IMR-90 (cell line): ENCODE measurements at regions not wholly inside any gene's neighbourhood (a gene's known extent, or its start where the extent isn't known, plus 50 kb on each side); places are given as distances from the start of the nearest gene placed in this dataset.
A peak's percentile ranks its signal among the peaks of the same experiment; 100 is the strongest.

Experiments
- ATAC-seq: fragments of 200-7000 bp; cut with Tn5 transposase; 2 replicates; pipeline ENCODE4 v1.9.1; 2020; ENCODE audit warnings: low read depth, mild to moderate bottlenecking, moderate library complexity
- BruUV-seq: library from RNA; stranded (reverse); fragments of 400-500 nt; replicated peaks from 2 replicates; lab custom pipeline; 2021; lab: Mats Ljungman, UMichigan
- CTCF ChIA-PET: fragments of 300-600 bp; formaldehyde crosslinking; extraction: SDS; loops from one replicate; lab custom pipeline; 2021; ENCODE audit warnings: antibody characterized with exemption; lab: Yijun Ruan, JAX
- POLR2A ChIA-PET: fragments of 300-600 bp; sonication (Branson Sonifier 250); formaldehyde crosslinking; loops from one replicate; lab custom pipeline; 2022; ENCODE audit warnings: antibody characterized with exemption; ENCODE audit not compliant: unreplicated experiment; lab: Charles Lee
- DNase-seq: peaks from one replicate; pipeline ENCODE4 v3.0.0; 2013
- H2AFZ ChIP-seq: replicated peaks from 2 replicates; pipeline ENCODE3; 2013; ENCODE audit warnings: low read length, mild to moderate bottlenecking; ENCODE audit not compliant: poor library complexity
- H2AK5ac ChIP-seq: 2 replicates; pipeline ENCODE4 v1.6.1; 2013; ENCODE audit warnings: low read depth, low read length, inconsistent platforms
- H2AK9ac ChIP-seq: replicated peaks from 2 replicates; pipeline ENCODE3; 2013; ENCODE audit warnings: mild to moderate bottlenecking, low read depth, low read length, moderate library complexity; ENCODE audit not compliant: poor library complexity
- H2BK120ac ChIP-seq: 2 replicates; pipeline ENCODE4 v1.6.1; 2013; ENCODE audit warnings: low read depth, low read length, inconsistent platforms
- H2BK15ac ChIP-seq: 3 replicates; pipeline ENCODE4 v1.6.1; 2013; ENCODE audit warnings: low read depth, low read length, inconsistent platforms
- H2BK20ac ChIP-seq: 2 replicates; pipeline ENCODE4 v1.6.1; 2013; ENCODE audit warnings: low read depth, mild to moderate bottlenecking, inconsistent platforms, low read length, moderate library complexity
- H2BK5ac ChIP-seq: 2 replicates; pipeline ENCODE4 v1.6.1; 2013; ENCODE audit warnings: mild to moderate bottlenecking, low read depth, low read length, inconsistent platforms; ENCODE audit not compliant: poor library complexity, severe bottlenecking
- H3K14ac ChIP-seq: replicated peaks from 2 replicates; pipeline ENCODE4 v1.6.1; 2013; ENCODE audit warnings: low read depth, low read length, inconsistent platforms
- H3K18ac ChIP-seq: 2 replicates; pipeline ENCODE4 v1.6.1; 2013; ENCODE audit warnings: low read depth, low read length, control low read depth
- H3K23ac ChIP-seq: 2 replicates; pipeline ENCODE4 v1.6.1; 2013; ENCODE audit warnings: low read depth, low read length, inconsistent platforms
- H3K27ac ChIP-seq: 2 replicates; pipeline ENCODE4 v1.5.1; 2013; ENCODE audit warnings: mild to moderate bottlenecking, control low read depth, low read length; ENCODE audit not compliant: insufficient read depth
- H3K27me3 ChIP-seq: 2 replicates; pipeline ENCODE4 v1.6.1; 2013; ENCODE audit warnings: low read length; ENCODE audit not compliant: control insufficient read depth, insufficient read depth
- H3K36me3 ChIP-seq: 2 replicates; pipeline ENCODE4 v1.6.1; 2013; ENCODE audit warnings: low read length, mixed read lengths; ENCODE audit not compliant: control insufficient read depth, insufficient read depth
- H3K4ac ChIP-seq: 2 replicates; pipeline ENCODE4 v1.6.1; 2013; ENCODE audit warnings: low read depth, low read length, inconsistent platforms
- H3K4me1 ChIP-seq: 2 replicates; pipeline ENCODE4 v1.6.1; 2013; ENCODE audit warnings: low read length, mixed read lengths; ENCODE audit not compliant: control insufficient read depth, insufficient read depth
- H3K4me2 ChIP-seq: 2 replicates; pipeline ENCODE4 v1.6.1; 2013; ENCODE audit warnings: low read depth, mild to moderate bottlenecking, control low read depth, low read length, moderate library complexity
- H3K4me3 ChIP-seq: 2 replicates; pipeline ENCODE4 v1.5.1; 2013; ENCODE audit warnings: low read depth, mild to moderate bottlenecking, control low read depth, low read length, moderate library complexity; ENCODE audit not compliant: insufficient read depth
- H3K56ac ChIP-seq: 2 replicates; pipeline ENCODE4 v1.6.1; 2013; ENCODE audit warnings: low read length, inconsistent platforms; ENCODE audit not compliant: insufficient read depth; ENCODE audit errors: extremely low read depth
- H3K79me1 ChIP-seq, 2 experiments: 2 replicates each; pipeline ENCODE4 v1.6.1; 2013; ENCODE audit warnings: low read length in 2 of 2, inconsistent platforms in 1 of 2, low read depth in 1 of 2
- H3K9ac ChIP-seq: 2 replicates; pipeline ENCODE4 v1.6.1; 2013; ENCODE audit warnings: low read depth, low read length, control low read depth
- H3K9me1 ChIP-seq: 2 replicates; pipeline ENCODE4 v1.6.1; 2013; ENCODE audit warnings: low read length, inconsistent platforms; ENCODE audit not compliant: insufficient read depth
- H3K9me3 ChIP-seq: 2 replicates; pipeline ENCODE4 v1.6.1; 2013; ENCODE audit warnings: low read length; ENCODE audit not compliant: control insufficient read depth, insufficient read depth
- H4K20me1 ChIP-seq: 2 replicates; pipeline ENCODE4 v1.6.1; 2013; ENCODE audit warnings: low read length, inconsistent platforms; ENCODE audit not compliant: insufficient read depth
- H4K5ac ChIP-seq: 2 replicates; pipeline ENCODE4 v1.6.1; 2013; ENCODE audit warnings: mild to moderate bottlenecking, low read depth, low read length, control low read depth
- H4K8ac ChIP-seq, 2 experiments: 2 replicates each; pipeline ENCODE4 v1.6.1; 2013; ENCODE audit warnings: low read depth in 2 of 2, low read length in 2 of 2, control low read depth in 1 of 2, inconsistent platforms in 1 of 2
- H4K91ac ChIP-seq: 2 replicates; pipeline ENCODE4 v1.6.1; 2013; ENCODE audit warnings: low read depth, low read length, inconsistent platforms; ENCODE audit not compliant: insufficient read depth
- BHLHE40 ChIP-seq: fragments of 150-350 bp; IDR thresholded peaks from 2 replicates; pipeline ENCODE4 v1.6.1; 2016; ENCODE audit warnings: mild to moderate bottlenecking, low read depth, low read length
- CEBPB ChIP-seq: IDR thresholded peaks from 2 replicates; pipeline ENCODE4 v1.6.1; 2012; ENCODE audit warnings: low read depth, low read length, improper control_type of control experiment
- CHD1 ChIP-seq: IDR thresholded peaks from 2 replicates; pipeline ENCODE4 v1.6.1; 2012; ENCODE audit warnings: low read depth, low read length, improper control_type of control experiment
- CTCF ChIP-seq: conservative IDR thresholded peaks from 2 replicates; pipeline ENCODE4 v1.5.1; 2012; ENCODE audit warnings: mild to moderate bottlenecking, low read depth, low read length, improper control_type of control experiment
- FOS ChIP-seq: fragments of 150-350 bp; IDR thresholded peaks from 2 replicates; pipeline ENCODE4 v1.6.1; 2016; ENCODE audit warnings: low read depth, low read length
- MAFK ChIP-seq: IDR thresholded peaks from 2 replicates; pipeline ENCODE4 v1.6.1; 2012; ENCODE audit warnings: low read depth, low read length, improper control_type of control experiment
- MAZ ChIP-seq: IDR thresholded peaks from 2 replicates; pipeline ENCODE4 v1.6.1; 2012; ENCODE audit warnings: low read depth, mild to moderate bottlenecking, low read length, improper control_type of control experiment, moderate library complexity, borderline replicate concordance
- MXI1 ChIP-seq: IDR thresholded peaks from 2 replicates; pipeline ENCODE4 v1.6.1; 2012; ENCODE audit warnings: low read depth, mild to moderate bottlenecking, low read length, moderate library complexity, borderline replicate concordance
- NFE2L2 ChIP-seq: fragments of 150-350 bp; IDR thresholded peaks from 2 replicates; pipeline ENCODE4 v1.6.1; 2016; ENCODE audit warnings: low read depth, mild to moderate bottlenecking, low read length
- POLR2A ChIP-seq: IDR thresholded peaks from 2 replicates; pipeline ENCODE4 v1.6.1; 2012; ENCODE audit warnings: mild to moderate bottlenecking, low read depth, low read length
- RAD21 ChIP-seq: IDR thresholded peaks from 2 replicates; pipeline ENCODE4 v1.6.1; 2012; ENCODE audit warnings: low read length, improper control_type of control experiment
- RCOR1 ChIP-seq: IDR thresholded peaks from 2 replicates; pipeline ENCODE4 v1.6.1; 2012; ENCODE audit warnings: mild to moderate bottlenecking, low read length, improper control_type of control experiment; ENCODE audit not compliant: insufficient replicate concordance
- RFX5 ChIP-seq: IDR thresholded peaks from 2 replicates; pipeline ENCODE4 v1.8.0; 2012; ENCODE audit warnings: low read depth, mild to moderate bottlenecking, low read length, moderate library complexity
- SMC3 ChIP-seq: fragments of 150-350 bp; IDR thresholded peaks from 2 replicates; pipeline ENCODE4 v1.6.1; 2016; ENCODE audit warnings: low read depth, mild to moderate bottlenecking, antibody characterized with exemption, low read length, moderate library complexity
- WGBS, 2 experiments: methylation state at CpG; one replicate each; pipeline versions ENCODE4 v1.1.5 to v1.1.7; 2013; ENCODE audit warnings: missing lambda C conversion rate in 2 of 2; ENCODE audit not compliant: insufficient read length in 1 of 2; ENCODE audit errors: extremely low coverage in 2 of 2; 5-methylcytosine and 5-hydroxymethylcytosine counted together
- dilution Hi-C: fragments of 300-500 bp; cut with HindIII; formaldehyde crosslinking; loops from one replicate; pipeline ENCODE4 v1.14.3; 2018; ENCODE audit warnings: low sequenced_read_pairs; ENCODE audit not compliant: unreplicated experiment
- in situ Hi-C: fragments of 300-500 bp; cut with MboI; formaldehyde crosslinking; loops from 3 replicates; pipeline ENCODE4 v1.14.3; 2019; ENCODE audit warnings: low sequenced_read_pairs, inconsistent platforms, mixed read lengths
- intact Hi-C: fragments of 100-400 bp; cut with micrococcal nuclease; formaldehyde crosslinking; loops from 2 replicates; pipeline ENCODE4 v1.10.0; 2022
- TF ChIP-seq, protein P1 (sequence below): fragments of 150-350 bp; IDR thresholded peaks from 2 replicates; pipeline ENCODE4 v1.6.1; 2016; ENCODE audit warnings: low read depth, mild to moderate bottlenecking, low read length, moderate library complexity, borderline replicate concordance
- TF ChIP-seq, protein P2 (sequence below): fragments of 150-350 bp; IDR thresholded peaks from 2 replicates; pipeline ENCODE4 v1.6.1; 2017; ENCODE audit warnings: mild to moderate bottlenecking, antibody characterized with exemption, low read length, low read depth

DNA sequence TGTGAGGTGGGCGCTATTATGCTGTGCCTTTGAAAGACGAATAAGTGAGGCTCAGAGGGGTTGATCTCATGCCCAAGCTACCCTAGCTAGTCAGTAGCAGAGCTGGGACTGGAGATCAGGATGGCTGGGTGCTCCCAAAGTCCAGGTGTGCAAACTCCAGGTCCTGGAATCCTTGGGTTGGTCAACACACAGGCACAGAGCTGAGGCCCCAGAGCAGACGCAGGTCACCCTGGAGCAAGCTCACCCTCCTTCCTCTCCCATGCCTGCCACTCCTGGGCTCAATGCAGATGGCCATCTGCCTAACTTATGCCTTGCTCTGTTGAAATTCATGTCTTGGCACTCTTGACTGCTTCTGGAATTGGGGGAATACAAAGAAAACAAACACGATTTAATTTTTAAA is 587.2 kb downstream of the PTPRU start:
- H4K20me1 ChIP-seq: no peaks in the 10 kb centered on the region; the same call in 1 of the 2 replicates
- WGBS, 2 experiments: 80% methylated on average over 1 of the region's 4 CpGs; no CpG with 5 or more reads in 1 of the 2 experiments
- no peak overlapping the region for H2BK15ac ChIP-seq
- H3K9me1 ChIP-seq: no peaks in the 10 kb centered on the region
- no peak overlapping the region for H3K18ac ChIP-seq
- dilution Hi-C loops: no loop called here
- no peak overlapping the region for H2BK20ac ChIP-seq
- H4K91ac ChIP-seq: no peak overlapping the region
- no peak overlapping the region for H3K14ac ChIP-seq
- no peaks in the 10 kb centered on the region for H3K36me3 ChIP-seq
- no peaks in the 10 kb centered on the region for H3K79me1 ChIP-seq
- no peak overlapping the region for H3K9ac ChIP-seq
- no peak overlapping the region for H2AK5ac ChIP-seq
- H4K8ac ChIP-seq: no peak overlapping the region
- POLR2A ChIA-PET: no interaction called here
- no peak overlapping the region for H2BK5ac ChIP-seq
- H4K5ac ChIP-seq: no peak overlapping the region
- DNase-seq: no peak
- no peak overlapping the region for H2AFZ ChIP-seq
- H3K4me1 ChIP-seq: no peaks in the 10 kb centered on the region
- H3K4ac ChIP-seq: no peak overlapping the region
- TF ChIP-seq RFX5: no peak
- TF ChIP-seq FOS: no peak
- no peak for TF ChIP-seq MXI1
- TF ChIP-seq MAFK: no peak
- TF ChIP-seq CHD1: no peak
- TF ChIP-seq NFE2L2: no peak
- TF ChIP-seq MAZ: no peak
- TF ChIP-seq RCOR1: no peak
- TF ChIP-seq RAD21: no peak
- TF ChIP-seq, protein P1, sequence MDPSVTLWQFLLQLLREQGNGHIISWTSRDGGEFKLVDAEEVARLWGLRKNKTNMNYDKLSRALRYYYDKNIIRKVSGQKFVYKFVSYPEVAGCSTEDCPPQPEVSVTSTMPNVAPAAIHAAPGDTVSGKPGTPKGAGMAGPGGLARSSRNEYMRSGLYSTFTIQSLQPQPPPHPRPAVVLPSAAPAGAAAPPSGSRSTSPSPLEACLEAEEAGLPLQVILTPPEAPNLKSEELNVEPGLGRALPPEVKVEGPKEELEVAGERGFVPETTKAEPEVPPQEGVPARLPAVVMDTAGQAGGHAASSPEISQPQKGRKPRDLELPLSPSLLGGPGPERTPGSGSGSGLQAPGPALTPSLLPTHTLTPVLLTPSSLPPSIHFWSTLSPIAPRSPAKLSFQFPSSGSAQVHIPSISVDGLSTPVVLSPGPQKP: no peak
- TF ChIP-seq POLR2A: no peak
- TF ChIP-seq CEBPB: no peak
- TF ChIP-seq CTCF: no peak
- TF ChIP-seq BHLHE40: no peak
- TF ChIP-seq, protein P2, sequence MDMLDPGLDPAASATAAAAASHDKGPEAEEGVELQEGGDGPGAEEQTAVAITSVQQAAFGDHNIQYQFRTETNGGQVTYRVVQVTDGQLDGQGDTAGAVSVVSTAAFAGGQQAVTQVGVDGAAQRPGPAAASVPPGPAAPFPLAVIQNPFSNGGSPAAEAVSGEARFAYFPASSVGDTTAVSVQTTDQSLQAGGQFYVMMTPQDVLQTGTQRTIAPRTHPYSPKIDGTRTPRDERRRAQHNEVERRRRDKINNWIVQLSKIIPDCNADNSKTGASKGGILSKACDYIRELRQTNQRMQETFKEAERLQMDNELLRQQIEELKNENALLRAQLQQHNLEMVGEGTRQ: no peak
- TF ChIP-seq SMC3: no peak
- peak overlapping the region; percentile 50 for H2AK9ac ChIP-seq
- CTCF ChIA-PET: no interaction called here
- in situ Hi-C loops: no loop called here
- H2BK120ac ChIP-seq: no peak overlapping the region
- no peaks in the 10 kb centered on the region for H3K9me3 ChIP-seq
- intact Hi-C loops: no loop called here
- H3K4me3 ChIP-seq: no peak overlapping the region
- no peak overlapping the region for H3K56ac ChIP-seq
- H3K23ac ChIP-seq: no peak overlapping the region
- no peak for ATAC-seq
- no peaks in the 10 kb centered on the region for H3K27me3 ChIP-seq
- BruUV-seq: no TSS peak
- H3K4me2 ChIP-seq: no peak overlapping the region
- H3K27ac ChIP-seq: no peak overlapping the region
